Esophagus muscularis mucosa (tissue), 4 donors: ENCODE measurements at regions not wholly inside any gene's neighbourhood (a gene's known extent, or its start where the extent isn't known, plus 50 kb on each side); places are given as distances from the start of the nearest gene placed in this dataset.

Experiments used
- DNase-seq: peaks from one replicate; pipeline ENCODE4 v3.0.0-alpha.2; 2017; ENCODE audit errors: extremely low spot score
- H3K27ac ChIP-seq, 4 donors: fragments of 200-600 bp; sonication (generic); replicated peaks in 1 of 4; 1 replicate in 3 of 4; 2 replicates in 1 of 4; pipeline ENCODE4 v1.5.1; 2016 to 2019; ENCODE audit warnings: mild to moderate bottlenecking in 1 of 4
- H3K27me3 ChIP-seq, 4 donors: fragments of 200-600 bp; sonication (generic); one replicate each; pipeline versions ENCODE4 v1.5.1 to v1.6.0; 2016 to 2019
- H3K36me3 ChIP-seq, 4 donors: fragments of 200-600 bp; sonication (generic); one replicate each; pipeline ENCODE4 v1.5.1; 2016 to 2019
- H3K4me1 ChIP-seq, 4 donors: fragments of 200-600 bp; sonication (generic); one replicate each; pipeline ENCODE4 v1.5.1; 2016 to 2019
- H3K4me3 ChIP-seq, 4 donors: fragments of 200-600 bp; sonication (generic); 1 replicate in 2 of 4; 2 replicates in 2 of 4; pipeline ENCODE4 v1.5.1; 2016 to 2019; ENCODE audit warnings: mild to moderate bottlenecking in 4 of 4, moderate library complexity in 1 of 4
- H3K9me3 ChIP-seq, 4 donors: fragments of 200-600 bp; sonication (generic); 1 replicate in 3 of 4; 2 replicates in 1 of 4; pipeline ENCODE4 v1.5.1; 2016 to 2019
- CTCF ChIP-seq, 3 experiments: fragments of 200-600 bp in 2 of 3; fragments of 450-650 bp in 1 of 3; sonication (generic) in 2 of 3; IDR thresholded peaks; one replicate each; pipeline ENCODE4 v1.5.1; 2017 to 2019; ENCODE audit warnings: antibody characterized with exemption in 3 of 3, mild to moderate bottlenecking in 2 of 3, moderate library complexity in 1 of 3
- EP300 ChIP-seq: sonication (generic); formaldehyde crosslinking; IDR thresholded peaks from one replicate; pipeline ENCODE4 v1.6.1; 2017; ENCODE audit warnings: antibody characterized with exemption
- POLR2A ChIP-seq: fragments of 450-650 bp; IDR thresholded peaks from one replicate; pipeline ENCODE4 v1.6.1; 2017; ENCODE audit warnings: antibody characterized with exemption, moderate library complexity, mild to moderate bottlenecking, low read depth
- POLR2AphosphoS5 ChIP-seq, 2 donors: sonication (generic); formaldehyde crosslinking; IDR thresholded peaks; one replicate each; pipeline ENCODE4 v1.6.1; 2017; ENCODE audit warnings: antibody characterized with exemption in 2 of 2
- WGBS: methylation state at CpG from one replicate; pipeline ENCODE4 v1.1.5; 2018; 5-methylcytosine and 5-hydroxymethylcytosine counted together
- intact Hi-C: fragments of 100-400 bp; cut with DNase I; formaldehyde crosslinking; loops from one replicate; pipeline ENCODE4 v1.15.1; 2023

DNA sequence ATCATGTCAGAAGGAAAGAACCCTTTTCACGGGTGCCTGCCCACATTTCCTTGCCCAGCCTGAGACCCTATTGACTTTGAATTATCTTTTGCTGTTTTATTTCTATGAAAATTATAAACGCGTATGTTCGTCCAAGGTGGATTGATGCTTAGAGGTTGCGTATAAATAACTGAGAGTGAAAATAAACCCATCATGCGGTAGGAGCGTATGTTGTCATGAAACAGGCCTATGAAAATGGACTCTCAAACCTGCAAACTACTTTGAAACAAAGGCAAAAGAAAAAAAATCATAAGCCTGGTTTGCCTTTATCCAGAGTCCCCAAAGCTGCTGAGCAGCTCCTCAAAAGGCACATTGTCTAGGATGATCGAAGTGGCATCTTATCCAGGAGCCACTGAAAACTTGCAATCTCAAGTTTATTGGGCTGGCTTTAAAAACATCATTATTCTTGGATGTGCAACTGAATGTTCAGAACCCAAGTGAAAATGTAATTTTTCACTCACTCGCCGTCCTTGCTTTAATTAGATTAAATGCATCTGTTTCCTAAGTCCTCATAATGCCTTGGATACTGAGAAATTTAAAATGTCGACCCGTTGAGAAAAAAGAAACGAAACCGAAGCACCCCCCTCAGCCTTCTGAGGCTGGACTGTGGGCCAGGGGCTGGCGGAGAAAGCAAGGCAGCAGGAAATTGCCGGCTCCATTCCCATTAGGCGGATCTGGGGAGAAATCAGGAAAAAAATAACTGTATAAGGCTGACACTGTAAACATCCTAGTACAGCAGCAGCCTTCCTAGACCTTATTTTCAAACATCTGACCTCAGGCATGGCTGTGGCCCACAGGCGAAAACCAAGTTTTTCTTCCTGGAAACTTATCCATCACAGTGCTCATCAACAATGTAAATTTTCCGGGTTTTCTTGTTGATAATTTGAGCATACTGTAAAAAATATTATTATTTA, 82.9 kb upstream of the PPARA start:
- intact Hi-C loops = no loop called here
- Histone ChIP-seq H3K36me3 (no peaks in the 10 kb centered on the region), H3K4me3 (peak overlapping the region; percentile 23 to 92 (median 68)), H3K27ac (peak overlapping the region; percentile 99 to 100 (median 100)), H3K9me3 (no peaks in the 10 kb centered on the region), H3K4me1 (peaks cover 54 to 73% (median 72%) of the 10 kb centered on the region in 4 donors), H3K27me3 (no peaks in the 10 kb centered on the region)
- 33% methylated on average over 19 of the region's 19 CpGs for WGBS
- DNase-seq = no peak
- peak in 1 of 2 donors; percentile 49 for TF ChIP-seq POLR2AphosphoS5 (IDR thresholded peaks at IDR 0.05)
- no peak for TF ChIP-seq POLR2A

- Histone ChIP-seq H3K36me3 (peaks cover 0 to under 1% (median 0%) of the 10 kb centered on the region in 4 donors), H3K4me1 (peaks cover 47 to 71% (median 66%) of the 10 kb centered on the region in 4 donors), H3K27ac (peak overlapping the region; percentile 99 to 100 (median 100)), H3K4me3 (peak overlapping the region; percentile 86 to 92 (median 91)), H3K27me3 (no peaks in the 10 kb centered on the region), H3K9me3 (no peaks in the 10 kb centered on the region)
- 38% methylated on average over 2 of the region's 2 CpGs for WGBS
- intact Hi-C loops = no loop called here
- no peak for DNase-seq
- no peak for TF ChIP-seq POLR2AphosphoS5 (IDR thresholded peaks at IDR 0.05)
Measured at GRCh38 chr22:46068181-46068592, 82.1 kb upstream of the PPARA start.

GRCh38 chr22:46068593-46069491, 81.5 kb upstream of the PPARA start:
- intact Hi-C loops = no loop called here
- Histone ChIP-seq H3K9me3 (no peaks in the 10 kb centered on the region), H3K27me3 (no peaks in the 10 kb centered on the region), H3K36me3 (peaks cover 0 to 6% (median 0%) of the 10 kb centered on the region in 4 donors), H3K27ac (peak overlapping the region; percentile 99 to 100 (median 100)), H3K4me1 (peaks cover 44 to 71% (median 66%) of the 10 kb centered on the region in 4 donors), H3K4me3 (peak overlapping the region; percentile 86 to 92 (median 91))
- WGBS = 5% methylated on average over 14 of the region's 14 CpGs
- DNase-seq = no peak
- TF ChIP-seq CTCF (IDR thresholded peaks at IDR 0.05) = no peak
- no peak for TF ChIP-seq POLR2AphosphoS5 (IDR thresholded peaks at IDR 0.05)
- TF ChIP-seq POLR2A = no peak
- TF ChIP-seq EP300 = no peak

- under 1% methylated on average over 23 of the region's 24 CpGs for WGBS
- H3K27me3 ChIP-seq = no peaks in the 10 kb centered on the region
- intact Hi-C loops = loop anchor here (5.0 kb wide), 1 partner anchor 57 kb away; no protein-coding TSS in a partner anchor
- peak; percentile 97 for DNase-seq
- H3K36me3 ChIP-seq = peaks cover 0 to 9% (median 0%) of the 10 kb centered on the region in 4 donors
- peak overlapping the region; percentile 86 to 92 (median 91) for H3K4me3 ChIP-seq
- H3K9me3 ChIP-seq = no peaks in the 10 kb centered on the region
- H3K27ac ChIP-seq = peak overlapping the region; percentile 99 to 100 (median 100)
- TF ChIP-seq CTCF (IDR thresholded peaks at IDR 0.05) (peak in 1 of 3 experiments; percentile 15), POLR2A (peak; percentile 59), EP300 (no peak), POLR2AphosphoS5 (IDR thresholded peaks at IDR 0.05) (peak; percentile 82 to 95)
- H3K4me1 ChIP-seq = peaks cover 39 to 71% (median 66%) of the 10 kb centered on the region in 4 donors
Measured at GRCh38 chr22:46069521-46070214, 80.7 kb upstream of the PPARA start.

- intact Hi-C loops = loop anchor here (5.0 kb wide), 1 partner anchor 58 kb away; no protein-coding TSS in a partner anchor
- peaks cover 42 to 71% (median 66%) of the 10 kb centered on the region in 4 donors for H3K4me1 ChIP-seq
- TF ChIP-seq CTCF (IDR thresholded peaks at IDR 0.05) (no peak), POLR2AphosphoS5 (IDR thresholded peaks at IDR 0.05) (no peak), EP300 (no peak), POLR2A (no peak)
Measured at GRCh38 chr22:46070215-46070802, 80.0 kb upstream of the PPARA start.

More at GRCh38 chr22:46070215-46070802, 80.0 kb upstream of the PPARA start:
- no peak for DNase-seq
- H3K36me3 ChIP-seq = peaks cover 0 to 16% (median 0%) of the 10 kb centered on the region in 4 donors
- WGBS = under 1% methylated on average over 28 of the region's 57 CpGs
- H3K9me3 ChIP-seq = no peaks in the 10 kb centered on the region
- H3K27ac ChIP-seq = peak overlapping the region; percentile 99 to 100 (median 100)
- no peaks in the 10 kb centered on the region for H3K27me3 ChIP-seq
- H3K4me3 ChIP-seq = peak overlapping the region; percentile 86 to 92 (median 91)
